HUES48 (cell line): ENCODE measurements at regions not wholly inside any gene's neighbourhood (a gene's known extent, or its start where the extent isn't known, plus 50 kb on each side); places are given as distances from the start of the nearest gene placed in this dataset.

ENCODE experiments used
- H3K27ac ChIP-seq: one replicate; pipeline ENCODE4 v1.7.0; 2013; ENCODE audit warnings: low read depth, low read length, inconsistent platforms
- H3K27me3 ChIP-seq: 2 replicates; pipeline ENCODE4 v1.6.1; 2013; ENCODE audit warnings: mild to moderate bottlenecking, low read length; ENCODE audit not compliant: control insufficient read depth, insufficient read depth
- H3K36me3 ChIP-seq: 2 replicates; pipeline ENCODE4 v1.6.1; 2013; ENCODE audit warnings: low read length; ENCODE audit not compliant: control insufficient read depth, insufficient read depth
- H3K4me1 ChIP-seq: 2 replicates; pipeline ENCODE4 v1.6.1; 2013; ENCODE audit warnings: mild to moderate bottlenecking, low read length; ENCODE audit not compliant: control insufficient read depth, insufficient read depth
- H3K4me3 ChIP-seq: 2 replicates; pipeline ENCODE4 v1.5.1; 2013; ENCODE audit warnings: mild to moderate bottlenecking, low read depth, low read length
- H3K9ac ChIP-seq: 2 replicates; pipeline ENCODE4 v1.6.1; 2013; ENCODE audit warnings: mild to moderate bottlenecking, low read depth, low read length, moderate library complexity
- H3K9me3 ChIP-seq: 2 replicates; pipeline ENCODE4 v1.6.1; 2013; ENCODE audit warnings: low read length; ENCODE audit not compliant: control insufficient read depth, insufficient read depth

GRCh38 chr2:42854207-42854818 is 61.9 kb upstream of the HAAO start:
- Histone ChIP-seq H3K27me3 (no peaks in the 10 kb centered on the region), H3K9me3 (no peaks in the 10 kb centered on the region), H3K9ac (no peak overlapping the region), H3K27ac (no peak overlapping the region), H3K36me3 (no peaks in the 10 kb centered on the region), H3K4me3 (no peak overlapping the region), H3K4me1 (no peaks in the 10 kb centered on the region)

GRCh38 chr2:42853549-42854206 is 61.3 kb upstream of the HAAO start:
- Histone ChIP-seq H3K9ac (no peak overlapping the region), H3K27me3 (no peaks in the 10 kb centered on the region), H3K36me3 (no peaks in the 10 kb centered on the region), H3K4me3 (no peak overlapping the region), H3K27ac (no peak overlapping the region), H3K9me3 (no peaks in the 10 kb centered on the region), H3K4me1 (no peaks in the 10 kb centered on the region)

- no peaks in the 10 kb centered on the region for H3K4me1 ChIP-seq
- H3K4me3 ChIP-seq = no peak overlapping the region
- H3K36me3 ChIP-seq = no peaks in the 10 kb centered on the region
- no peak overlapping the region for H3K27ac ChIP-seq
- no peak overlapping the region for H3K9ac ChIP-seq
- no peaks in the 10 kb centered on the region for H3K27me3 ChIP-seq
- no peaks in the 10 kb centered on the region for H3K9me3 ChIP-seq
Observed at GRCh38 chr2:42852798-42853197, 60.4 kb upstream of the HAAO start.

- Histone ChIP-seq H3K27me3 (no peaks in the 10 kb centered on the region), H3K9ac (no peak overlapping the region), H3K4me3 (no peak overlapping the region), H3K4me1 (no peaks in the 10 kb centered on the region), H3K27ac (no peak overlapping the region), H3K9me3 (no peaks in the 10 kb centered on the region), H3K36me3 (no peaks in the 10 kb centered on the region)
Observed at GRCh38 chr2:42851740-42852250, 59.4 kb upstream of the HAAO start.

GRCh38 chr2:42851186-42851585 is 58.8 kb upstream of the HAAO start:
- Histone ChIP-seq H3K36me3 (no peaks in the 10 kb centered on the region), H3K27me3 (no peaks in the 10 kb centered on the region), H3K9ac (no peak overlapping the region), H3K4me3 (no peak overlapping the region), H3K9me3 (no peaks in the 10 kb centered on the region), H3K27ac (no peak overlapping the region), H3K4me1 (no peaks in the 10 kb centered on the region)

GRCh38 chr2:42850016-42850805 is 57.8 kb upstream of the HAAO start:
- H3K36me3 ChIP-seq = no peaks in the 10 kb centered on the region
- no peaks in the 10 kb centered on the region for H3K9me3 ChIP-seq
- H3K27ac ChIP-seq = no peak overlapping the region
- no peaks in the 10 kb centered on the region for H3K27me3 ChIP-seq
- H3K4me3 ChIP-seq = no peak overlapping the region
- H3K4me1 ChIP-seq = no peaks in the 10 kb centered on the region
- H3K9ac ChIP-seq = no peak overlapping the region

GRCh38 chr2:42849311-42849710 is 56.9 kb upstream of the HAAO start:
- no peak overlapping the region for H3K27ac ChIP-seq
- H3K27me3 ChIP-seq = no peaks in the 10 kb centered on the region
- H3K4me3 ChIP-seq = no peak overlapping the region
- H3K9ac ChIP-seq = no peak overlapping the region
- no peaks in the 10 kb centered on the region for H3K9me3 ChIP-seq
- no peaks in the 10 kb centered on the region for H3K36me3 ChIP-seq
- H3K4me1 ChIP-seq = no peaks in the 10 kb centered on the region

GRCh38 chr2:42848726-42849290 is 56.4 kb upstream of the HAAO start:
- H3K4me1 ChIP-seq = no peaks in the 10 kb centered on the region
- no peak overlapping the region for H3K9ac ChIP-seq
- no peaks in the 10 kb centered on the region for H3K36me3 ChIP-seq
- H3K9me3 ChIP-seq = no peaks in the 10 kb centered on the region
- H3K27ac ChIP-seq = no peak overlapping the region
- H3K27me3 ChIP-seq = no peaks in the 10 kb centered on the region
- H3K4me3 ChIP-seq = no peak overlapping the region

- no peak overlapping the region for H3K4me3 ChIP-seq
- H3K9me3 ChIP-seq = no peaks in the 10 kb centered on the region
- H3K4me1 ChIP-seq = no peaks in the 10 kb centered on the region
- H3K36me3 ChIP-seq = no peaks in the 10 kb centered on the region
- H3K9ac ChIP-seq = no peak overlapping the region
- no peak overlapping the region for H3K27ac ChIP-seq
- H3K27me3 ChIP-seq = no peaks in the 10 kb centered on the region
Observed at GRCh38 chr2:42848265-42848664, 55.9 kb upstream of the HAAO start.

GRCh38 chr2:42847596-42848151 is 55.3 kb upstream of the HAAO start:
- Histone ChIP-seq H3K27me3 (no peaks in the 10 kb centered on the region), H3K27ac (no peak overlapping the region), H3K4me1 (no peaks in the 10 kb centered on the region), H3K9me3 (no peaks in the 10 kb centered on the region), H3K36me3 (no peaks in the 10 kb centered on the region), H3K9ac (no peak overlapping the region), H3K4me3 (no peak overlapping the region)
